Fibroblast of pulmonary artery (primary cell): ENCODE measurements at regions not wholly inside any gene's neighbourhood (a gene's known extent, or its start where the extent isn't known, plus 50 kb on each side); places are given as distances from the start of the nearest gene placed in this dataset.
"Not testable (repeated sequence)": the region's sequence is repeated elsewhere in the genome, so short reads cannot be mapped to it uniquely, and the experiment has no call there.

ENCODE experiments used
- DNase-seq: peaks from one replicate; pipeline ENCODE4 v3.0.0-alpha.2; 2010; ENCODE audit warnings: low read depth
- H3K4me3 ChIP-seq: replicated peaks from 2 replicates; pipeline ENCODE4 v1.5.1; 2011; ENCODE audit warnings: low read depth, mild to moderate bottlenecking, control low read depth, low read length, moderate library complexity
- CTCF ChIP-seq: IDR thresholded peaks from 2 replicates; pipeline ENCODE4 v1.5.1; 2011; ENCODE audit warnings: mild to moderate bottlenecking, control low read depth, low read length, inconsistent platforms; ENCODE audit errors: missing control alignments

- no peak overlapping the region for H3K4me3 ChIP-seq
- no peak for DNase-seq
- TF ChIP-seq CTCF = no peak
Observed at GRCh38 chr5:166127766-166128570, 2163.5 kb upstream of the WWC1 start.

DNA sequence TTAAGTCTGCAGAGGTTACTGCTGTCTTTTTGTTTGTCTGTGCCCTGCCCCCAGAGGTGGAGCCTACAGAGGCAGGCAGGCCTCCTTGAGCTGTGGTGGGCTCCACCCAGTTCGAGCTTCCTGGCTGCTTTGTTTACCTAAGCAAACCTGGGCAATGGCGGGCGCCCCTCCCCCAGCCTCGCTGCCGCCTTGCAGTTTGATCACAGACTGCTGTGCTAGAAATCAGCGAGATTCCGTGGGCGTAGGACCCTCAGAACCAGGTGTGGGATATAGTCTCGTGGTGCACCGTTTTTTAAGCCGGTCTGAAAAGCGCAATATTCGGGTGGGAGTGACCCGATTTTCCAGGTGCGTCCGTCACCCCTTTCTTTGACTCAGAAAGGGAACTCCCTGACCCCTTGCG, 2146.3 kb upstream of the WWC1 start:
- DNase-seq, H3K4me3 ChIP-seq: not testable (repeated sequence)

DNA sequence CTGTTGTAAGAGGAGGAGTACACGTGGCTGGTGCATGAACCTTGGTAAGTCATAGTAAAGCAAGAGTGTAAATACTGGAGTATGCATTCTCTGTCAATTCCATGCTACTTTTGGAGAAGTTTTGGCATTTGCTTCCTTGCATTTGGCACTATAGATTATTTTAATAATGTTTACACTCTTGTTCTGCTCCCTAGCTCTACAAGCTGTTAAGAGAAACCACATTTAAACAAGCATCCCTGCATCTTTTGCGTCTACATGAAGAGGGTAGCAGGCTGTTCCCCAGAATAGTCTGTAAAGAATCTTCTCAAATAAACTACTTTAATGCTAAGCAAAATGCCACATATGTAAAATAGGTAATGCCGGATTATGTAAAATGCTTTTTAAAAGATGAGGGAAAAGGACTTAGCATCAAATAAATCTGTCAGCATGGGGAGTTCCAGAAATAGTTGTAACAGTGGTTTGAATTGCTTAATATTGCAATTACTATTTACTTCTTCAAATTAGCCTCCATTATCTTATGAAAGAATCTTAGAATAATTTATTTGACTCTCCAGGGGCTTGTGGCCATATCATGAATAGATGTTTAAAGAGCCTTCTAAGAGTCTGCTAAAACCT, 2127.3 kb upstream of the WWC1 start:
- no peak for DNase-seq
- H3K4me3 ChIP-seq = no peak overlapping the region
- TF ChIP-seq CTCF = no peak

DNA sequence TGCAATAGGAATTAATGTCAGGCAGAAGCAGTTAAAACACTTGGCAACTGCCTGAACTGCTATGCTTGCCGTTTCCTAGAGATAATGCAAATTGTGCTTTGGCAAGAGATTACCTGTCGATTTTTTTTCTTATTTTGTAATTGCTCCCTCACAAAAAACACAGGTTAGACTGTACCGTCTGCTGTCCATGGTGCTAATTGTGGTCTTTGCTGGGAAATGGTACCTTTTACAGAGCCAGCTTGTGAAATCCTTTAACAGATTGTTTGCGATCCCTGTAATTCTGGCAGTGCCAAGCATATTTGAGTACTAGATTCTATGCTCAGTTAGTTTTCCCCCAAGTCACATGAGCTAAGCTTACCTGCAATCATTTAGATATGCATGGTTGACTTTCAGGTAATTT, 2125.8 kb upstream of the WWC1 start:
- DNase-seq = peak; percentile 0
- no peak overlapping the region for H3K4me3 ChIP-seq
- TF ChIP-seq CTCF = no peak

GRCh38 chr5:166166071-166166470, 2125.4 kb upstream of the WWC1 start:
- TF ChIP-seq CTCF = no peak
- DNase-seq = no peak
- H3K4me3 ChIP-seq = no peak overlapping the region

GRCh38 chr5:166172597-166172996, 2118.8 kb upstream of the WWC1 start:
- TF ChIP-seq CTCF = no peak
- DNase-seq = no peak
- H3K4me3 ChIP-seq = no peak overlapping the region

DNA sequence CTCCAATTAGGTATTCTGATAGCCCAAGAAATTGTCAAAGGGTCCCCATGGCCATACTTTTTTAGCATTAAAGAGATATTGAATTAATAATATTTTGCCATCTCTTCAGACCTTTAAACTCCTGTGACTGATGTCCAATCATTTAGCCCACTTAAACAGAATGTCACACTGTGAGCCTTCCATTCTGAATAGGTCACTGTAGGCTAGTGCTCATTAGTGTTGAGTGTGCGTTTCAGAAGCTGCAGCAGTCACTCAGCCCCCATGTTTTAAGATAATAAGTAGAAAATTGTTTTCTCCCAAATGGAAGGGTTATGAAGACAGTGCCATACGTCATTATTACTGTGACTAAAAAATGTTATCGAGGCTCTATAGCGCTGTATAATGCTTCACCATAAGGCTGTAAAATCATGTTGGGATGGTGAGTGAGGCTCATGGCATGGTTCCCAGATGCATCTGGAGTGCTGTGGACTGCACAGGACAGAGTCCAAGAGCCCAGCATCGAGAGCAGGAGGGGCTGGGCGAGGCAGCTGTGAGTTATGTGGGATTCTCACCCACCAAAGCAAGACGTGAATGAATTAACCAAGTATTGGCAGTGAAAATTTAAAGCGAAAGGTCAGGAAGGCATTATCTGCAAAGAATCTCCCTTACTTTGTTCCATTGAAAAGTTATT, 2112.9 kb upstream of the WWC1 start:
- no peak for TF ChIP-seq CTCF
- DNase-seq = no peak
- no peak overlapping the region for H3K4me3 ChIP-seq
